Hematopoietic multipotent progenitor cell treated with erythropoietin and hydrocortisone succinate and interleukin-3 and kit ligand, for 8 days (in vitro differentiated cells): ENCODE measurements at regions not wholly inside any gene's neighbourhood (a gene's known extent, or its start where the extent isn't known, plus 50 kb on each side); places are given as distances from the start of the nearest gene placed in this dataset.
"Not testable (repeated sequence)": the region's sequence is repeated elsewhere in the genome, so short reads cannot be mapped to it uniquely, and the experiment has no call there.

ENCODE experiments used
- DNase-seq: peaks from one replicate; pipeline ENCODE4 v3.0.0-alpha.2; 2015

DNA sequence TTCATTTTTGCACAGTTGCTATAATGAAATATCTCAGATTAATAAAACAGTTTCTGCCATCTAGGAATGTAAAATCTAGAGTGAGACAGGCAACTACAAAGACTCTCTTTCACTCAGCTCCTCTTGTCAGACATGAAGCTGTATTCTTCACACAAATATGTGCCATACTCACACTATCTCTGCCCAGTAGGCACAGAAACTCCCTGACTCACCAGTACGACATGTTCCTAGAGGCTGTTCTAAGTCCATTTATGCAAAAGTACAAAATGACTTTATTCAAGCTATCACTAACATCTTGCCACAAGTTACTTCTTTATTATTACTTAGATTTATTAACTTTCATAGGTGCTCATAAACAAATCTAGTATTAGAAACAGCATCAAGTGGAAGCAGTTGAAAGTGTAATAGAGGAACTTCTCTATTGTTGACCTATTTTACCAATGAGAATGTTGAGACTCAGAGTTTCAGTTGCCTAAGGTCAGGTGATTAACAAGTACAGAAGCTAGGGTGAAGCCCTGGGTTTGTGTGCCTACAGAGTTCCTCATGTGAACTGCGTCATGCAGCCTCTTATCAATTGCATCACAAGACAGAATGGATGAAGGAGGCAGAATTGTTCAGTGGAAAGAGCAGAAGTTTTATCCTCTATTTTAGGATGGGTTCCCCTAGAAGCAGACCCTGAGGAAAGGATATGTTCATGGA is 98.9 kb downstream of the RGS2 start:
- DNase-seq = no peak

DNA sequence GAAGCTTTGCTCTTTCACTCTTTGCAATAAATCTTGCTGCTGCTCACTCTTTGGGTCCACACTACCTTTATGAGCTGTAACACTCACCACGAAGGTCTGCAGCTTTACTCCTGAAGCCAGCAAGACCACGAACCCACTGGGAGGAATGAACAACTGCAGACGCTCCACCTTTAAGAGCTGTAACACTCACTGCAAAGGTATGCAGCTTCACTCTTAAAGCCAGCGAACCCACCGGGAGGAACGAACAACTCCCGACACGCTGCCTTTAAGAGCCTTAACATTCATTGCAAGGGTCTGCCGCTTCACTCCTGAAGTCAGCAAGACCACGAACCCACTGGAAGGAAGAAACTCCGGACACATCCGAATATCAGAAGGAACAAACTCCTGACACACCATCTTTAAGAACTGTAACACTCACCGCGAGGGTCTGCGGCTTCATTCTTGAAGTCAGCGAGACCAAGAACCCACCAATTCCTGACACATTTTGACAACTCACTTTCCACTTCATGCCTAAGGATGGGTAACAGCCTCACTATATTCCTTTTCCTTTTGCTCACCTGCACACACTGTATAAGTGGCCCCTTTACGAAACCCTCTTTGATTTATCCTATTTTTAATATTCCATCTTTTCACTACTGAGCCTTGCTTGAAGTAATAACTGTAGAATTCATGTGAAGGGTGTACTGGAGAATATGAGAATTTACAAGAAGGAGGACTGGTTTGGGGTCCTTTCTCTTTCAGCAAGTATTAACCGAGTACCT is 103.2 kb downstream of the RGS2 start:
- not testable (repeated sequence) for DNase-seq

DNA sequence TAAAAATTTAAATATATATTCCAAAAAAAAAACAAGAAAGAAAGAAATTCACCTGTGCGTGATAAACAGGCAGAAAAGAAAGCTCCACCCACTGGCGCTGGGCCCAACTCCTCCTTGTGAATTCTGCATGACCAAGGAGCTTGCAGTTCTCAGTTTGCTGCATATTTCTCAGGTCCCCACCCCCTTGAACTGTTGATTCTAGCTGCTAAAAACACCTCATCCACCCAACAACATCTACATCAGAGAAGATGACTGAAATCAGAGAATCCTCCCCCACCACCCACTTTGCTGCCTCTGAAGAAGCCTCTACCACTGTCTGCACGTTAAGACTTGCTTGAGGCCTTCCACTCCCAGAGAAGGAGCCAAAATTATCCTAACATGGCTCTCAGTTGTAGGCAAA is 104.8 kb downstream of the RGS2 start:
- no peak for DNase-seq

DNA sequence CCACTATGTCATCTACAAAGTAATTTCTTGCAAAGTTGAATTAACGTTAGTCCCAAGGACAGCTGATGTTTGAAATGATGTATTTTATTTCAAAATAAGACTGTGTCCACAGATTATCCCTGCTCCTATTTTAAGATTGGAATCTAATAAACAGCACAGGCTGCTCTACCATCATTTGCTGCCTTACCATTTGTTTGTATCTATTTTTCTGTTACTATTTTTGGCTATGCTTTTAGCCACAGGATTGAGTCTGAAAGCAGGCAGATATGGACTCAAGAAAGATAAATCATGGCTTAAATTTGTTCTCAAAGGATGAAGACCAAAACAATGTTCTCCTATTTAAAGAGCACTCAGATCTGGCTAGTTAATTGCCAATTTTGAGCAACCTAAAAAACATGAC is 105.3 kb downstream of the RGS2 start:
- no peak for DNase-seq

DNA sequence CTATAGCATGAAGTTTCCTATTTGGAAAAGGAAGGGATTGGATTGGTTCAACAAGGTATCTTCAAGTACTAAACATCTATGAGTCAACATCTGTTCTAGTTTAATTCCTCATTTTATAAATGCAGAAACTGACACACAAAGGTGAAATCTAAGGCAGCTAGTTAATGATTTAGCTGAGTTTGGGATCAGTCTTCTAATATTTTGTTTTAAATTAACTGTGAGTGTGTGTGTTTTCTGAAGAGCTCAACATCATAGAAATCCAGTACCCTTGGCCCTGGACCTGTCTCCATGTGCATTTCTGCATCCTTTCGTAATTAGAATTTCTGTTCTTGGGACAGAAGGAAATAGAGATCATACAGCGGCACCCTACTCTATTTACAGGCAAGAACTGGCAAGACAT is 105.9 kb downstream of the RGS2 start:
- DNase-seq = no peak

DNA sequence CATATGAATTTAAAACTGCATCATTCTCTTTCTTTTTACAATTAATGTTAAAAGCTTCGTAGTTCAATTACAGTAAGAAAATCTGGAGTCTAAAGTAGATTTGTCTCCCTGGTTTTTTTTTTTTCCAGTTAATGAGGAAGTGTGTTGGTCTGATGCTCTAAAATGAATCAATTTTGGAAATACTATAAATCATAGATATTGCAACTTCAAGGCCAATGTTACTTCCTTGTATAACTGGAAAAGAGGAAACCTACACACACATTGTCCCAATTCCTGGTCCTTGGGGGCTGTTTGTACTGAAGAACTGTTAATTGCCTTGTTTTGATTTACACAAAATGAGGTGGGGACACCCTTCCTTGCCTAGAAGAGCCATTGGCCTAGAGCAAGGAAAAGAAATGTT is 107.2 kb downstream of the RGS2 start:
- DNase-seq = no peak

DNA sequence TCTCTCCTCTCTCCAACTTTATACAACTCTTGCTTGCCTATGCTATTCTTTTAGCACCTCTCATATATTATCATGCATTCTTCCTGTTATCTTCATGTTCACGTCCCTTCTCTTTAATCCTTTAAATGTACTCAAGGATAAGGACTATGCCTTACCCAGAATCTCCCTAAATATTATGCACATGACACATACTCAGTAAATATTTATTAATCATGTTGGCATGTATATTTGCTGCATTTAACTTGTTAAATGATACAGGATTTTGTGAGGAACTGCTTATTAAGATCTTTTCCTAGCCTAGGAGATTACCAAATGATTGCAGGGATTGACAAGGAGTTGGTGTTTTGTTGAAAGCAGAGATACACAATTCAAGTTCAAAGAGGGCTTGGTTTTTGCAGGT is 109.4 kb downstream of the RGS2 start:
- DNase-seq = no peak

DNA sequence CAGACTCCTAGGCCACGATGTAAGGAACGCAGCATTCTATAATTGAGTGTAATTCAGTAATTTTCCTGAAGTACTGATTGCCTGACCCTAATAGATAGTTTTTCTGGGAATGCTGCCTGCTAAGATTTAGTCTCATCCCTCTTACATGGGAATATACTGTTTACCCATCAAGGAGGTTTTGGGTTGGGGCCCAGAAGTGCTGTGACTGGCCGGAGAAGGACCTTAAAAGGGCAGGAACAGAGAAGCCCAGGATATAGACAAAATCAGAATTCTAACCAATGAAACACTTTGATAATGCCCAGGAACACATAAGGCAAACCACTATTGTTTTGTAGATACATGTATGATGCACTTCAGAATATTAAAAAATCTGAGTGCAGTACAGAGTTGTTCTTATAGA is 111.6 kb downstream of the RGS2 start:
- no peak for DNase-seq

DNA sequence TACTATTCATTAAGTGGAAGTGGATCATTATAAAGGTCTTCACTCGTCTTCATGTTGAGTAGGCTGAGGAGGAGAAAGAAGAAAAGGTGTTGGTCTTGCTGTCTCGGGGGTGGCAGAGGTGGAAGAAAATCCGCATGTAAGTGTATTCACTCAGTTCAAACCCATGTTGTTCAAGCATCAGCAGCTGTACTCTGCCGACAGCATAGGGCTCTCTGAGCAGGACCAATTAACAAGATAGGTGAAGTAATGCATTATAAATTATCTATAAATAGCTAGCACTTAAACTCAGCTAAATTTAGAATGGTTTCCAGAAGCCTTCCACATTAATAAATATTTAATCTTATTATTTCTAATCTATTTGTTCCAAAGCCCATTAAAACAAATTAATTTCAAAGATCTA is 116.8 kb downstream of the RGS2 start:
- no peak for DNase-seq

DNA sequence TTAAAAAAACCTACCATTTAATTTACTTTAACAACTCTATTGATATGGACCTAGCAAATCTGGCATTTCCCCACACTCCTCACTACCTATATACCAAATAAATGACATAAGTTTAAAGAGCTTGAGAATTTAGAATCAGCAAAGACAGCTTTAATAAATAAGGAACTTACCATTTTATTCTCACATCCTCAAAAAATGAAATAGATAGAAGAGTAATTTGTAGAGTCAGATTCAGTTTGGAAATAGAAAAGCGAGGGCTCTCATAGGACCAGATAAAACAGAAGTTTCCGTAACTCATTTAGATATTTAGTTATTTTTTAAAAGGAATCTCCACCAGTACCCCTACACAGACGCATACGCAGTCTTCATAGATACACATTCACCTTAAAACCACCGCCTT is 117.9 kb downstream of the RGS2 start:
- DNase-seq = no peak

DNA sequence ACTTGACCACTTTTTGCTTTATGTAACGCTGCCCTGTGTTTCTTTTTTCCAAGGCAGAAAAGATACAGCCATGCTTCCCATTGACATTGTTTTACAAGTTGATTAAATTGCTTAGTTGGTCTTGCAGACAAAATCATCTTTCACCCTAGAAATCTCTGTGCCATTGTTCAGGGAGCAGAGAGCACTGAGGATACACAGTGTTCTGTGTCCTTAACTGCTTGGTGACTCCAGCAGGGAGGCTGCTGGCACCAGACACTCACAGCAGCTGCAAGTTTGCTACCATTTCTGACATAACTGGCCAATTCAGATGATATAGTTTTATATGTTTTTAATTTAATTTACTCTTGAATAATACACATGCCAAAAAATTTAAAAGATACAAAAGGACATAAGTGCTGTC is 118.7 kb downstream of the RGS2 start:
- DNase-seq = no peak

DNA sequence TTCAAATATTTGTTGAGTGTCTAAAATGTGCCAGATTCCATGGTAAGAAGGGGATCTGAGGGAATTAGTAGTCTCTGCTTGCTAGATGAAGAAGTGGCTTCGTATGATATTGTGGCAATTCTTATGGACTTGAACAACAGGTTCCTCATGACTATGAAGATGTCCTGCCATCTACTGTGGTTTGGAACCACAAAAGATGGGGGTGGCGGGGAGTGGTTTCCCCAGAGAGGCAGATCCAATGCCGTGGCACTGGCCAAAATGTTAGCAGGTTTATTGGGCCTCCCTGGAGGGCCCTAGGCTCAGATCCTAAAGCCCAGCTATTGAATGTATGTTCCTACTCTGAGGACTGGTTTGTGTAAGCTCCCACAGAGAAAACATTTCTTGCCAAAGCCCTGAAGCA is 120.8 kb downstream of the RGS2 start:
- DNase-seq = no peak

DNA sequence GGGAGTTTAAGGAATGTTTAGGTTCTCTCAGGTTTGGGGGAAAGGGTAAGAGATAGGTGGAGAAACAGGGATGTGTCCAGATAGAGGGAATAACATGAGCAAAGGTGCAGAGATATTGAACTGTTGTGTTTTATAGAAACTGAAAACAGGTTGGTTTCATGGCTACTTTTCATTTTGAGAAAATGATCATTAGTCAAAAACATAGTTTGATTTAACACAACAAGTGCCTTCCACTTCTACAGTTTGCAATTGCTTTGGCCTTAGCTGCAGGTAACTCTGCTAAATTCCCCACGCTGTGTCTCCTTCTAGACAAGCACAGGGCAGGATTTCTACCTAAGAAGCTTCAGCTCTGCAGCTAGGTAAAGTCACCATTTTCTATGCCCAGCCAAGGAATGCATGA is 124.9 kb downstream of the RGS2 start:
- no peak for DNase-seq

DNA sequence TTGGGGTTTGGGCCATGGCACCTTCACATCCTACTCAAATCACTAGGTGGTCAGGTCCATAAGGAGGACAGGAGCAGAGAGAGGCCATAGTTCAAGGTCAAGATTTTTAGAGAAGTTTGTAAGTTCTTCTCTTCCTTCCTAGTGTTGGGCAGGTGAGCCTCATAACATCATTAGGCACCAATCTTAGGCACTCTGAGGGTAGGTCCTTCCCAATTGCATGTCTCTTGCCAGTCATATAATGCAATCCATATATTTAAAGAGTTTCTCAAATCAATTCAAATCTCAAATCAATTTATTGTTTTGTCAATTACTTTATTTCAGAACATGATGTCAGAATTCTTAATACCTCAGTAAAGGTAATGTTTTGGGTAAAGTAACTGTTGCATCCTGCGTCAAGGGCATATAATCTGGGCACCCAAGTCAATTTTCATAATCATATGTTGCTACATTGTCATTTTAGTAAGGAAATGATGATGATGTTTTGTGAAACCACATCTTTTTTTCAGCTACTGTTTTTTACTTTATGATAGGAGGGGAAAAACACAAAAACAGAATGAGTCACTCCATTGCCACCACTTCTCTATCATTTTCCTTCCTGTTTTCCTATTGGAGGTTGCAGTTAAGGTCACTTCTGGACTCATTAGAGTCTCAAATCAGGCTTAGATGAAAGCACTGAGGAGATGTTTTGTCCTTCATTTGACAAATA is 122.7 kb downstream of the UCHL5 start:
- DNase-seq = no peak

DNA sequence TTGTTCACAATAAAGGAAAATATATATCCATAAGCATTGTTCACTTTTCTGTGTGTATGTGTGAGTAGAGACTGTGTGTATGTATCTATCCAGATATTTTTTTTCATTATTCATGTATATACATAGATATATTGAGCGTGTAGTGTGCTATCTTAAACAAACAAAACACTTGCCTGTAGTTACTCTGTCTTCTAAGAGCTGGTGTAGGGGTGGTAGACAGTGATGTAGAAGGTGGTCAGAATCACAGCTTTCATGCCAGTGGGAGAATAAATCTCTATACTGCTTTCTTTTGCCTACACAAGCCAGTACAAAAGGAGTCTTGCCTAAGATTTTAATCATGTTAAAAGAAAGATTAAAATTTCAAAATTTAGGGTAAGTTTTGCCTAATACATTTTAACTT is 122.0 kb downstream of the UCHL5 start:
- DNase-seq = no peak

DNA sequence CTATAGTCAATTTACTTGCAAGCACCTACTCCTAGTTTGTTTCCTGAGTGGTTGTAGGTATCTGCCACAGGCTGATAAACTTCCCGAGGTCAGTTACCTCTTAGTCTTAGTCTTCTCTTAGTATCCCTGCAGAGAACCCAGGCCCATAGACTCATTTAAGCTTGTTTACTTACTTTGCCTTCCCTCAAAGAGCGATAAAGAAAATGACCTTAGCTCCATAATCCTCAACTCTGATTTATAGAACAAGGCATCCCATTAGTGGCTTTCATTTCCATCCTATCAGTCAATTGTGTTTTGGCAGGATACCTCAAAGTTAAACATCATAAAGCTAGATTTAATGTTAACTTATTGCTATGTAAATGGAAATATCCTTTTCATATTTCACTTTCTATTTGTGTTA is 119.7 kb downstream of the UCHL5 start:
- no peak for DNase-seq

DNA sequence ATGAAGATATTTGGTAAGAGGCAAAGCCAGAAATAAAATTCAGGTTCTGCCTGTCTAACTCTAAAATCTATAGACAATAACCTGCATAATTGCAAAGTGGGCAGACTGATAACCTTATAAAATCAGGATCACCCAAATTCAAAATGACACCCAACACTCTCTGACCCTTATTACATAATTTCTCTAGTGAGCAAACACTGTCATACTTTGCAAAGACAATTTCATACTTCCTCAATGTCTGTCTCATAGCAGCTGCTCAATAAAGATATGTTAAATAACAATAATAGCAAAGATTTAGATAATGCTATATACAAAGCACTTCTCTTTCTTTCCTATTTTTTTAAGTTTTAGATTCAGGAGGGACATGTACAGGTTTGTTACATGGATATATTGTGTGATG is 118.5 kb downstream of the UCHL5 start:
- DNase-seq = no peak

DNA sequence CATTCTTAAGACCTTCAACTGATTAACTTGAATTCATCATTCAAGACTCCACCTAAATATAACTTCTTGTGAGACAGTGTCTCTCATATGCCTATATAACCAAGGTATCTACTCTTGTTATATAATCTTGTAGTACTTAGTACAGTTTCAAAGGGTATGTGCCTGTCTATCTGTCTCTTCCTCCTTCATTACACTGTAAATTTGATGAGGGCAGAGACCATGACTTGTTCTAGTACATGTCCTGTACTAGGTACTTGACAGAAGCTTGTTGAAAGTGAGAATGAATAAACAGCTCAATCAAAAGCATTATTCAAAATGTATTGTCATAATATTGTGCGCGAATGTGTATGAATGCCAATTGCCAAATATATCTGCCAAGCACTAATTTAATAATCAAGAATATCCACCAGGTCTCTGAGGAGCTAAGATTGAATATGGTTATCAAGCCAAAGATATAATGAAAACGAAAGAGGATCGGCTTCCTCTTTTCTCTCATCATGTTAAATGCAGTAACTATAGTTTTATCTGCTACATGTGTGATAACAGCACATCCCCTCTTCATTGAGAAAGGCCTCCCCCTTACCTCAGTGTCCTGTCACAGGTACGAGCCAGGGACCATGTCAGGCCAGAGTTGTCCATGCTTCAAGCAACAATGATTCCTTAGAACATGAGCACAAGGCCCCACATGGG is 117.3 kb downstream of the UCHL5 start:
- DNase-seq = no peak

DNA sequence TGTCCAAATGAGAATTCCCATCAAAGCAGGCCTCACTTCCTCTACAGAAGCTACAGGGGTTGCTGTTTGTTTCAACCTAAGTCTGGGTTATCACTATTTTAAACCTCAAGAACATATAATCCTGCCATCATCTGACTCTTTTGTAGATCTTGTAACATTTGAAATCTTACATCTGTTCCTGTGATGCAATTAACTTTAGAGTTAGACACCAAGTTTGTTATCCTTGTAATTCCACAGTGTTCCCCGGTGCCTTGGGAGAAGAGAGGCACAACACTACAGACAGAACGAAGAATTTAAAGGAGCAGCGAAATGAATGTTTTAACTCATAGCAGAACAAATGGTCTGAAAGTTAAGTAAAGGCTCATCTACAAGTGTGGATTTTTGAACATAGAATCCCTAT is 116.1 kb downstream of the UCHL5 start:
- no peak for DNase-seq

DNA sequence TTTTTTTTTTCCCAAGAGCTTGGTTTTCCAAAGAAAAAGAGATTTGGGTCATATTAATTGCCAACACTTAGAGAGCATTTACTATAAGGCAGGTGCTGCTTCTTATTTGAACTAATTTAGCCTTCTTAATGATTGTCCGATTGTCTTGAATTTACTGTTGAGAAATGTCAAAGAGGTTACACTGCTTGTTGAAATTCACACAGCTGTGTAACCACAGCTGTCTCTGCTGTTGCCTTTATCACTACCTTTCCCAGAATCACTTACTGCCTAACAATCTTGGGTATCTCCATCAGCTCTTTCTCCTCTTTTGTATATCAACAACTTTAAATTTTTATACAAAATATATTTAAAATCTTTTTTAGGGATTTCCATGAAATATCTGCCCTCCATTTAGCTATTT is 115.6 kb downstream of the UCHL5 start:
- no peak for DNase-seq

DNA sequence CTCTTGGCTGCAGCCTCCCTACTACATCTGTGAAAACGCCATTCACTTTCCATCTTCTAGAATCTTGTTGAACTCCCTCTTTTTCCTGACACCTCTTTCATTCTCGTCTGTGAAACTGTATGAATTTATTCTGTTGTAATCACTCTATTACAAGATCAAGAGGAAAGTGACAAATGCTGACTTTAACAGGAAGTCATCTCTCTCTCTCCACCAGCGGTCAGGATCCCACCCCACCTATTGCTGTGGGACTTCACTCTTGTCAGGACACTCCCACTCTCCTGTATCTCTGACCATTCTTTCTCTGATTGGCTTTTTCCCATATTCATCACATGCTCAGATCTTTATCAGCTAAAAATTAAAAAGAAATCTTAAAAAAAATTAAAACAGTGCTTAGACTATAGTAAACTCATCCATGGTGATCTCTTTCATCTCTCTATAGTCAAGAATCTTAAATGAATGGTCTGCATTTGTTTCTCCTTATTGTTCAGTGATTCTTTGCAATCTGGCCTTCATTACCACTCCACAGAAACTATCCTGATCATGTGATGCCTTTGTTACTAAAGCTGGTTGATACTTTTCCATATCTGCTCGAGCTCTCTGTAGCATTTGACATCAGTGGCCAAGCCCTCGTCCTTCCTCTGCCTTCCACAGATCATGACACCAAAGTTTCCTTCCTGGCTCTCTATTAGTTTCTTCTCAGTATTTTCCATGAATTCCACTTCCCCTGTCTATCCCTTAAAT is 113.6 kb downstream of the UCHL5 start:
- no peak for DNase-seq

DNA sequence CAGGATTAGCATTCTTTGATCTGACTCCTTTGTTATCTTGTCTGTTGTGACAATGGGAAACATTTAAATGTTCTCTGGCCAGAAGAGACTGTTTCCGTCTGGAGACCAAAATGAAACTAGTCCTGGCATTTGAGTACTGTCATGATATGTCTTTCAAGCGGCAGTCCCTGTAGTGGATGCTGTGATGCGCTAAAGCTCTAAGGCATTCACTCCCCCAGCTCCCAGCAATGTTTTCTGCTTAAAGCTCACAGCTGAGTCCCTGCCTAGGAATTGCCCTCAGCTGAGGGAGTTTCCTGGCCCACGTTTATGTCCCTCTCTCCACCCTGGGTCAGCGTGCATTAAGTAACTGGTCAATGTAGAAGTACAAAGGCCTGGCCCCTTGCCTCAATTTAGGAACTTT is 109.4 kb downstream of the UCHL5 start:
- DNase-seq = no peak

DNA sequence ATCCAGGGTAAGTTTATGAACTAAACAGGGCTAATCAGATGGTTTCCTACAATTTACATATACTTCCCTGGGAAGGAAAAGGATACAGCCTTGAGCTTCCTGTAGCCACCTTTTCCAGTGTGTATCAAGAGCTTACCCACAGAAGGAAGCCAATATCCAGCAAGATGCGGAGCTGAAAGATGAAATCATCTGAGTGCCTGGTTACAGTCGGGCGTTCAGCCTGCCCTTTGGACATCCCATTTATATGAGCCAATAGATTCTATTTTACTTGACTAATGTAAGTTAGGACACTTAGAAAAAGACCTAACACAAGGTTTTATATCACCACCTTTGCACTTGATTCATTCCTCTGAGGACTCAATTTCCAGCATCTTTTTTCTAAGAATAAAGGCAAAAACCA is 108.2 kb downstream of the UCHL5 start:
- no peak for DNase-seq
